ENCODE measurements at regions not wholly inside any gene's neighbourhood (a gene's known extent, or its start where the extent isn't known, plus 50 kb on each side); places are given as distances from the start of the nearest gene placed in this dataset.

DNA sequence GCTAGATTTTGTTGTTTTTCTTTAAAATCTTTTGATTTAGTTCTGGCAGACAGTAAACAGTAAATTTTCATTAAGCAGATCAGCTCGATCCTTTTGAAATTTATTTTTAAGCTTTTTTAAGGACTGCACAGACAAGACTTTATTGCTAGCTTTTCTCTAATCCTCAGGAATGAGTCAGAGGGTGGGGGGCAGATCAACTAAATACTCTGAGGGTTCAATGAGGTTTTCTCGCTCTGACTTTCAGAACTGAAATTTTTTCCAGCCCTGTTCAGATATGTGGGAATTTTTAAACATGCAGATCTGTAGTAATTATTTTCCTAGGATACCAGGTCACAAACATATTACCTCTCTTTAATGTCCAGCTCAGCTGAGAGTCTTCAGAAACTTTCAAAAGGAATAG lies 977.2 kb downstream of the CDH11 start:
- Mint-ChIP-seq H3K27me3 (no peaks in the 10 kb centered on the region), H3K27ac (no peak overlapping the region), H3K36me3 (no peaks in the 10 kb centered on the region), H3K9me3 (peaks cover 0 to 15% (median 6%) of the 10 kb centered on the region in 8 donors), H3K4me1 (no peaks in the 10 kb centered on the region), H3K4me3 (no peak overlapping the region)
- CTCF ChIA-PET (ENCODE audit: partially characterized antibody): no interaction called here
- H3K9me3 ChIP-seq (ENCODE audit: control insufficient read depth in 1 of 2, low read length in 2 of 2): no peaks in the 10 kb centered on the region
- no peaks in the 10 kb centered on the region for H3K4me1 ChIP-seq (ENCODE audit: insufficient read depth, low read length)
- H3K27me3 ChIP-seq (ENCODE audit: insufficient read depth, low read length): no peaks in the 10 kb centered on the region
- H3K4me3 ChIP-seq (ENCODE audit: low read length in 2 of 2): no peak overlapping the region
- no peaks in the 10 kb centered on the region for H3K36me3 ChIP-seq (ENCODE audit: insufficient read depth, low read length)
- no peak for DNase-seq
- H3K27ac ChIP-seq (ENCODE audit: low read depth, low read length): no peak overlapping the region
- intact Hi-C loops (cut with micrococcal nuclease): no loop called here
- POLR2A ChIA-PET (ENCODE audit: partially characterized antibody): no interaction called here

DNA sequence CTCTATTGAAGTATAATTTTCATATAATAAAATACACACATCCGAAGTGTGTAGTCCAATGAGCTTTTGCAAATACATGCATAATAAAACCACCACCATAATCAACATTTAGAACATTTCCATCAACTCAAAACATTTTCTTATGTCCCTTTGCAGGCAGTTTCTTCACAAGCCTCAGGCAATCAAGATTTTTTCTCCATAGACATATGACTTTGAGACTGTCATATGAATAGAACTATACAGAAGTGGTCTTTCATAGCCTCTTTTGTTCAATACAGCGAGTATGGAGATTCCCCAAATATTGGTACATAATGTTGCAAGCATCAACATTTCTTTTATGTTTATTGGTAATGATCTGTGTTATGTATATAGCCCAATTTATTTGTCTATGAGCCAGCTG lies 983.2 kb downstream of the CDH11 start:
- Histone ChIP-seq H3K36me3 (ENCODE audit: insufficient read depth, low read length) (no peaks in the 10 kb centered on the region), H3K27me3 (ENCODE audit: insufficient read depth, low read length) (no peaks in the 10 kb centered on the region), H3K27ac (ENCODE audit: low read depth, low read length) (no peak overlapping the region), H3K4me1 (ENCODE audit: insufficient read depth, low read length) (no peaks in the 10 kb centered on the region), H3K9me3 (ENCODE audit: control insufficient read depth in 1 of 2, low read length in 2 of 2) (no peaks in the 10 kb centered on the region), H3K4me3 (ENCODE audit: low read length in 2 of 2) (no peak overlapping the region)
- ChIA-PET POLR2A (ENCODE audit: partially characterized antibody) (no interaction called here), CTCF (ENCODE audit: partially characterized antibody) (no interaction called here)
- Mint-ChIP-seq H3K27ac (no peak overlapping the region), H3K27me3 (no peaks in the 10 kb centered on the region), H3K4me1 (no peaks in the 10 kb centered on the region), H3K9me3 (peaks cover 0 to 32% (median 10%) of the 10 kb centered on the region in 8 donors), H3K36me3 (no peaks in the 10 kb centered on the region), H3K4me3 (no peak overlapping the region)
- DNase-seq: no peak
- intact Hi-C loops (cut with micrococcal nuclease): no loop called here

DNA sequence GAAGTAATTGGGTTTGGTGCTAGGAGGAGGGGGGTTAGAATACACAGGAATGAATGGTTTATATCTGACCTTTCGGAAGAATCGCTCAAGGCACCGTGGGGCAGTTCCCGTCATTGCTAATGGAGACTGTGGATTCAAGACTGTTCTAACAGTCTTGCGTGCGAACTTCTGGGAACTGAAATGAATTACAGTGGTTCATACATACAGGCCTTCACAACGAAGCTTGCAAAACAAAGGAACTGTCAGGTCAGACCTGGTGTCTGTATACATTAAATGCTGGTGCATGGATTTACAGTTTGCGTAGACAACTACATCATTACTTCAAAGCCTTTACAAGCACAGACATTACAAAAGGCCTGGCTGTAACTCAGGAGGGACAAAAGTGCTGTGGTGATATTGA lies 983.9 kb downstream of the CDH11 start:
- POLR2A ChIA-PET (ENCODE audit: partially characterized antibody): no interaction called here
- H3K4me1 Mint-ChIP-seq: no peaks in the 10 kb centered on the region

DNA sequence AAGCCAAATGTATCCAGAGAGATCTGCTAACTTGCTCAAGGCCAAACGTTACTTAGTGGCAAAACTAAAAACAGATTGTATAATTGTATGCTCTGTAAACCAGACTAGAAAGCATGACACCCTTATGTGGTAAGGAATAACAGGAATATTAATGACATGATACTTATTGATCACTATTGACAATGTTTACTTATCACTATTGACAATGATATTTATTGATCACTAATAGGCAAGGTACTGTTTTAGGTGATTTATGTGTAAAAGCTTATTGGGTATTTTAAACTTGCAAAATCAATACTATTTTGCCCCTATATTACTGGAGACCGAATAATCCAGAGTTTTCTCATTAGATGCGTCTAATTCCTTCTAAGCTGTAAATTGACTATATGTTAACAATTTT lies 985.1 kb downstream of the CDH11 start:
- H3K27ac Mint-ChIP-seq: no peak overlapping the region
- no peaks in the 10 kb centered on the region for H3K27me3 Mint-ChIP-seq
- Histone ChIP-seq H3K27ac (ENCODE audit: low read depth, low read length) (no peak overlapping the region), H3K4me3 (ENCODE audit: low read length in 2 of 2) (no peak overlapping the region), H3K4me1 (ENCODE audit: insufficient read depth, low read length) (no peaks in the 10 kb centered on the region), H3K27me3 (ENCODE audit: insufficient read depth, low read length) (no peaks in the 10 kb centered on the region), H3K9me3 (ENCODE audit: control insufficient read depth in 1 of 2, low read length in 2 of 2) (peaks cover 0 to under 1% of the 10 kb centered on the region in 2 donors), H3K36me3 (ENCODE audit: insufficient read depth, low read length) (no peaks in the 10 kb centered on the region)
- no peak overlapping the region for H3K4me3 Mint-ChIP-seq
- H3K4me1 Mint-ChIP-seq: no peaks in the 10 kb centered on the region
- CTCF ChIA-PET (ENCODE audit: partially characterized antibody): no interaction called here
- H3K9me3 Mint-ChIP-seq: peaks cover 0 to 45% (median 18%) of the 10 kb centered on the region in 8 donors
- POLR2A ChIA-PET (ENCODE audit: partially characterized antibody): no interaction called here
- H3K36me3 Mint-ChIP-seq: no peaks in the 10 kb centered on the region
- no peak for DNase-seq
- intact Hi-C loops (cut with micrococcal nuclease): no loop called here

More for the DNA sequence above, 983.9 kb downstream of the CDH11 start:
- H3K4me1 ChIP-seq (ENCODE audit: insufficient read depth, low read length): no peaks in the 10 kb centered on the region
- no peaks in the 10 kb centered on the region for H3K9me3 ChIP-seq (ENCODE audit: control insufficient read depth in 1 of 2, low read length in 2 of 2)
- H3K27ac ChIP-seq (ENCODE audit: low read depth, low read length): no peak overlapping the region
- no peak overlapping the region for H3K4me3 Mint-ChIP-seq
- CTCF ChIA-PET (ENCODE audit: partially characterized antibody): no interaction called here
- no peak for DNase-seq
- H3K27me3 Mint-ChIP-seq: no peaks in the 10 kb centered on the region
- H3K36me3 ChIP-seq (ENCODE audit: insufficient read depth, low read length): no peaks in the 10 kb centered on the region
- H3K27ac Mint-ChIP-seq: no peak overlapping the region
- H3K27me3 ChIP-seq (ENCODE audit: insufficient read depth, low read length): no peaks in the 10 kb centered on the region
- peaks cover 0 to 37% (median 15%) of the 10 kb centered on the region in 8 donors for H3K9me3 Mint-ChIP-seq
- no peaks in the 10 kb centered on the region for H3K36me3 Mint-ChIP-seq
- no peak overlapping the region for H3K4me3 ChIP-seq (ENCODE audit: low read length in 2 of 2)
- intact Hi-C loops (cut with micrococcal nuclease): no loop called here

DNA sequence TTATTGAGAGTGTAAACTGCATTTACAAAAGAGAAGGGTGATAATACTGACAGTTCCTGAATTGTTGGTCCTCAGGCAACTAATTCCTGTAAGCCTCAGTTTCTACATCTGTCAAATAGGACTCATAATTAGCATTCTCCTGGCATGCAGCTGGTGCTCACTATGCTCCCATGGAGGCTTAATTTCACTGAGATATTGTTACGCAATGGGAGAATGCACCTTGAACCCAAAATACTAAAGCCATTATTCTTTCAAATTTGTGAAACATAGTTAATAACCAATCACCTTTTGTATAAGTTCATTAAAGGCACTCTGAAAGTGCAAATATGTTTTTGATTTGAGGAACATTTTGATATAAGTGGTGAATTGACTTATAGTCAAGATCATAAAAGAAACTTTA lies 985.5 kb downstream of the CDH11 start:
- Mint-ChIP-seq H3K36me3 (no peaks in the 10 kb centered on the region), H3K9me3 (peaks cover 0 to 45% (median 18%) of the 10 kb centered on the region in 8 donors), H3K4me1 (no peaks in the 10 kb centered on the region), H3K4me3 (no peak overlapping the region), H3K27me3 (no peaks in the 10 kb centered on the region), H3K27ac (no peak overlapping the region)
- POLR2A ChIA-PET (ENCODE audit: partially characterized antibody): no interaction called here
- no peaks in the 10 kb centered on the region for H3K27me3 ChIP-seq (ENCODE audit: insufficient read depth, low read length)
- intact Hi-C loops (cut with micrococcal nuclease): no loop called here
- H3K27ac ChIP-seq (ENCODE audit: low read depth, low read length): no peak overlapping the region
- no peak for DNase-seq
- peaks cover 0 to 4% of the 10 kb centered on the region in 2 donors for H3K9me3 ChIP-seq (ENCODE audit: control insufficient read depth in 1 of 2, low read length in 2 of 2)
- H3K4me1 ChIP-seq (ENCODE audit: insufficient read depth, low read length): no peaks in the 10 kb centered on the region
- CTCF ChIA-PET (ENCODE audit: partially characterized antibody): no interaction called here
- H3K4me3 ChIP-seq (ENCODE audit: low read length in 2 of 2): no peak overlapping the region
- no peaks in the 10 kb centered on the region for H3K36me3 ChIP-seq (ENCODE audit: insufficient read depth, low read length)

DNA sequence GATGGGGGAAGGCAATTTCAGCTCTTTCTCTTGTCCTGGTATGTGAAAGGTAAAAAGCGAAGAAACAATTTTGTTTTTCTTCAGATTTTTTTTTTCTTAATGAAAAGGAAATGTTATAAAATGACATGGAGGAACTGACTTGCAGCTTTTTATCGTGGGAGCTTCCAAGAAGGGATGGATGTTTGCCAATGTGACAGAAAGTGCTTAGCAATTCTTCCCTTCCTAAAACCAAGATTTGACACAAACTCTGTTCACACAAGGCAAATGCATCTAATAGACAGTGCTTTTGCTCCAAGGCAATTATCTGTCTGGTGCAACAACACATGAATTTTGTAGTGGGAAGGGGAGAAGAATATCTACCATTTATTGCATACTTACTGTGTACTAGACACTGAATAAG lies 988.5 kb downstream of the CDH11 start:
- no peaks in the 10 kb centered on the region for H3K27me3 Mint-ChIP-seq
- H3K36me3 ChIP-seq (ENCODE audit: insufficient read depth, low read length): no peaks in the 10 kb centered on the region
- H3K27ac ChIP-seq (ENCODE audit: low read depth, low read length): no peak overlapping the region
- no peak overlapping the region for H3K4me3 Mint-ChIP-seq
- H3K27me3 ChIP-seq (ENCODE audit: insufficient read depth, low read length): no peaks in the 10 kb centered on the region
- H3K4me3 ChIP-seq (ENCODE audit: low read length in 2 of 2): no peak overlapping the region
- ChIA-PET CTCF (ENCODE audit: partially characterized antibody) (no interaction called here), POLR2A (ENCODE audit: partially characterized antibody) (no interaction called here)
- intact Hi-C loops (cut with micrococcal nuclease): no loop called here
- H3K9me3 ChIP-seq (ENCODE audit: control insufficient read depth in 1 of 2, low read length in 2 of 2): peaks cover 0 to 6% of the 10 kb centered on the region in 2 donors
- no peak overlapping the region for H3K27ac Mint-ChIP-seq
- no peak for DNase-seq
- no peaks in the 10 kb centered on the region for H3K36me3 Mint-ChIP-seq
- no peaks in the 10 kb centered on the region for H3K4me1 Mint-ChIP-seq
- peaks cover 0 to 41% (median 23%) of the 10 kb centered on the region in 8 donors for H3K9me3 Mint-ChIP-seq
- no peaks in the 10 kb centered on the region for H3K4me1 ChIP-seq (ENCODE audit: insufficient read depth, low read length)

DNA sequence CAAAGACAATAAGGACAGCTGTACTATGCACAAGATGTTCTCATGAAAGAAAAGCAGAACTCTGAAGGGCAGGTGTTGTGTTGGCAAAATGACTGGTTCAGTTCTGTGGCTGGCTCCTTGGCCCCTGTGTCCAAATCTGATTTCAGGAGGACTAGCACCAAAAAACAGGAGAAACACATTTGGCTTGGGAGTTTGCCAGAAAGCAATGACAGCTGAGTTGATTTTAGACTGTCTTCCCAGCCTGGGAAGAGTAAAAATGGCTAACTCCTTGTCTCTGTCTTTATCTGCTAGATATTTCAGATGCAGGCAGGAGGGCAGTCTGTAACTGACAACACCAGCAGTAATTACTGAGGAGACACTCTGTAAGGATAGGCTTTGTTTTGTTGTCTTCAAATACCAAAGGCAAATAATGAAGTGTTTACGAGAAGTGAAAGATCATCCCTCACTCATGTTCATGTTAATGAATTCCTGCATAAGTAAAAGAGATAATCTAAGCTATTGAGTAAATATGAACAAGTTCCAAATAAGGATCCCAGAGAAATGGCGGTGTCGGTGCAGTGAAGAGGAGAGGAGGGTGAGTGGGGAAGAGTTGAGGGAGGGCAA lies 989.0 kb downstream of the CDH11 start:
- Histone ChIP-seq H3K27ac (ENCODE audit: low read depth, low read length) (no peak overlapping the region), H3K27me3 (ENCODE audit: insufficient read depth, low read length) (no peaks in the 10 kb centered on the region), H3K9me3 (ENCODE audit: control insufficient read depth in 1 of 2, low read length in 2 of 2) (peaks cover 0 to 6% of the 10 kb centered on the region in 2 donors), H3K36me3 (ENCODE audit: insufficient read depth, low read length) (no peaks in the 10 kb centered on the region), H3K4me1 (ENCODE audit: insufficient read depth, low read length) (no peaks in the 10 kb centered on the region), H3K4me3 (ENCODE audit: low read length in 2 of 2) (no peak overlapping the region)
- H3K27ac Mint-ChIP-seq: no peak overlapping the region
- H3K4me3 Mint-ChIP-seq: no peak overlapping the region
- H3K4me1 Mint-ChIP-seq: no peaks in the 10 kb centered on the region
- ChIA-PET POLR2A (ENCODE audit: partially characterized antibody) (no interaction called here), CTCF (ENCODE audit: partially characterized antibody) (no interaction called here)
- H3K9me3 Mint-ChIP-seq: peaks cover 0 to 37% (median 23%) of the 10 kb centered on the region in 8 donors
- no peak for DNase-seq
- no peaks in the 10 kb centered on the region for H3K36me3 Mint-ChIP-seq
- no peaks in the 10 kb centered on the region for H3K27me3 Mint-ChIP-seq
- intact Hi-C loops (cut with micrococcal nuclease): no loop called here

DNA sequence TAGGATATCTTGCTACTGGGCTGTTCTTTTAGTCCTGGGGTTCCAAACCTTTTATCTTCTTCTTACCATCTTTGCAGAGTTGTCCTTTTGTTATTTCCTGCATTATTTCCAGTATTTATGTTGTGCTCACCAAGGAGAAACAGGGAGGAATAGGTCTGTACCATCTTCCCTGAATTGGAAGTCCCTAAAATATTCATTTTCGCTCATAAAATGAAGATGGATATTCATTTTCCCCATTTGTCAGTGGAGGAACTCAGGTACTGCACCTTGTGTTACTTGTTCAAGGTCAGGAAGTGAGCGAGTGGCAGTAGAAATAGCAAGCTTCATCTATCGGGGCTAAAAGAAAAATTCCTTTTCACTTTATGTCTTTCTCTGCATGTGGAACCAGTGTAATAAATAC lies 989.7 kb downstream of the CDH11 start:
- Mint-ChIP-seq H3K36me3 (no peaks in the 10 kb centered on the region), H3K27me3 (no peaks in the 10 kb centered on the region), H3K9me3 (peaks cover 0 to 30% (median 20%) of the 10 kb centered on the region in 8 donors), H3K4me3 (no peak overlapping the region), H3K4me1 (no peaks in the 10 kb centered on the region), H3K27ac (no peak overlapping the region)
- Histone ChIP-seq H3K4me3 (ENCODE audit: low read length in 2 of 2) (no peak overlapping the region), H3K27me3 (ENCODE audit: insufficient read depth, low read length) (no peaks in the 10 kb centered on the region), H3K9me3 (ENCODE audit: control insufficient read depth in 1 of 2, low read length in 2 of 2) (peaks cover 0 to 6% of the 10 kb centered on the region in 2 donors), H3K36me3 (ENCODE audit: insufficient read depth, low read length) (no peaks in the 10 kb centered on the region), H3K4me1 (ENCODE audit: insufficient read depth, low read length) (no peaks in the 10 kb centered on the region), H3K27ac (ENCODE audit: low read depth, low read length) (no peak overlapping the region)
- no peak for DNase-seq
- ChIA-PET POLR2A (ENCODE audit: partially characterized antibody) (no interaction called here), CTCF (ENCODE audit: partially characterized antibody) (no interaction called here)
- intact Hi-C loops (cut with micrococcal nuclease): no loop called here
